Activated T-cell treated with anti-CD3 and anti-CD28 coated beads, Interleukin-2, amount 50 U/mL, for 72 hours (primary cell): ENCODE measurements at regions not wholly inside any gene's neighbourhood (a gene's known extent, or its start where the extent isn't known, plus 50 kb on each side); places are given as distances from the start of the nearest gene placed in this dataset.
"Not testable (repeated sequence)": the region's sequence is repeated elsewhere in the genome, so short reads cannot be mapped to it uniquely, and the experiment has no call there.

Source experiments
- ATAC-seq, 2 donors: fragments of 150-1000 bp; cut with Tn5 transposase; replicated peaks in 1 of 2; 2 replicates each; pipeline ENCODE4 v1.10.0; 2021; ENCODE audit warnings: moderate library complexity in 2 of 2, mild to moderate bottlenecking in 1 of 2
- DNase-seq, 2 donors: peaks; one replicate each; pipeline ENCODE4 v3.0.0; 2021 to 2022; ENCODE audit warnings: mixed read lengths in 1 of 2
- H3K27ac Mint-ChIP-seq: one replicate; pipeline ENCODE4 v1.8.0; 2022; ENCODE audit warnings: mild to moderate bottlenecking, moderate library complexity, mixed read lengths
- H3K27me3 Mint-ChIP-seq: one replicate; pipeline ENCODE4 v1.8.0; 2022; ENCODE audit warnings: low read depth, mixed read lengths
- H3K36me3 Mint-ChIP-seq, 2 donors: one replicate each; pipeline ENCODE4 v1.8.0; 2022; ENCODE audit warnings: mixed read lengths in 2 of 2, mild to moderate bottlenecking in 1 of 2; ENCODE audit not compliant: insufficient read depth in 2 of 2
- H3K4me1 Mint-ChIP-seq: one replicate; pipeline ENCODE4 v1.8.0; 2022; ENCODE audit warnings: low read depth, mixed read lengths
- H3K4me3 Mint-ChIP-seq, 2 donors: one replicate each; pipeline ENCODE4 v1.8.0; 2022; ENCODE audit warnings: mild to moderate bottlenecking in 2 of 2, mixed read lengths in 2 of 2, moderate library complexity in 2 of 2
- H3K9me3 Mint-ChIP-seq, 2 donors: one replicate each; pipeline ENCODE4 v1.8.0; 2022; ENCODE audit warnings: mixed read lengths in 2 of 2

DNA sequence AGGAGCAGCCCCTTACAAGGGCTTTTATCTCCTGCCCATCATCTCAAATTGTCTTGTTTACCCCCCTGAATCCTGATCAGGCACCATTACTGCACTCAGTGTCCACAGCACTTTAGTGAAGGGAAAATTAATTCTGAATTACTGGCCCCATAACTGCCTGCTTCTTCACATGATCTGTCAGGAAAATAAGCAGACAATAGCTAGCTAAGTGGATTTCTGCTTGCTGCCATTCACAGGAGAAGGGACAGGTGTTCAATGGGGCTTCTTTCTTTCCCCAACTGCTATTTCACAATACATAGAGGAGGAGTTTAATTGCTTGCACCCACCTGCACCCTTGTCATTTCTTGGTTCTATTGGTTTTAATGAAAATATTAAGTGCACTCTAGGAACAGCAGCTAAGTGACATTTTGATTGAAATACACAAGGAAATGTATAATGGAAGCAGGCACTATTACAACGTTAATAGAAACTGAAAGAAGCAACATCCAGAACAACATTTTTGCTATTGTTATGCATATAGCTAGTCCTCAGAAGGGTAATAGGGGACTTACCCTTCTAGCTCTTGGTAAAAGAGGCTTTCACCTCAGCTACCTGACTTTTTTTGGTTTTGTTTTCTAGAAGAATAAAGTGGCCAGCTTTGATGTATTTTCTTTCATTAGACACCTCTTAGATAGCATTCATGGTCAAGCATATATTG lies 599.3 kb upstream of the TLE4 start:
- H3K27me3 Mint-ChIP-seq = no peaks in the 10 kb centered on the region
- no peaks in the 10 kb centered on the region for H3K36me3 Mint-ChIP-seq
- no peak for DNase-seq
- ATAC-seq = no peak
- H3K9me3 Mint-ChIP-seq = peaks cover 0 to 3% of the 10 kb centered on the region in 2 donors
- no peak overlapping the region for H3K4me3 Mint-ChIP-seq
- no peaks in the 10 kb centered on the region for H3K4me1 Mint-ChIP-seq
- H3K27ac Mint-ChIP-seq = no peak overlapping the region

DNA sequence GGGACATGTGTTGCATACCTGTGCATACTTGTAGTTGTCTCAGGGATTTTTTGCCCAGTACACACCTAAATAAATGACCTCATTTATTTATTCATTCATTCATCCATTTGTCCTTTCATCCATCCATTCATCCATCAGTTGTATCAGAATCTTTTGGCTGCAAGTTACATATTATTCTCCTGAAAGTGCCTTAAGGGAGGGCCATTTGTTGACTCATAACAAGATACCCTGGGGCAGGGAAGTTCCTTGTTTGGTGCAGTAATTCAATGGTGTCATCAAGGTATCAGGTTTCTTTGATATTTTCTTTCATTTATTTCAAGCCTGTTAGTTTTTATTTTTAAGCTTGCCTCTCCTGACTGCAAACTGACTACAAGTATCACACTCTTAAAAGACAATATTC lies 597.9 kb upstream of the TLE4 start:
- H3K27me3 Mint-ChIP-seq = no peaks in the 10 kb centered on the region
- no peak overlapping the region for H3K4me3 Mint-ChIP-seq
- peaks cover 0 to 3% of the 10 kb centered on the region in 2 donors for H3K9me3 Mint-ChIP-seq
- DNase-seq (no peak), ATAC-seq (no peak)
- H3K4me1 Mint-ChIP-seq = no peaks in the 10 kb centered on the region
- no peak overlapping the region for H3K27ac Mint-ChIP-seq
- H3K36me3 Mint-ChIP-seq = no peaks in the 10 kb centered on the region

DNA sequence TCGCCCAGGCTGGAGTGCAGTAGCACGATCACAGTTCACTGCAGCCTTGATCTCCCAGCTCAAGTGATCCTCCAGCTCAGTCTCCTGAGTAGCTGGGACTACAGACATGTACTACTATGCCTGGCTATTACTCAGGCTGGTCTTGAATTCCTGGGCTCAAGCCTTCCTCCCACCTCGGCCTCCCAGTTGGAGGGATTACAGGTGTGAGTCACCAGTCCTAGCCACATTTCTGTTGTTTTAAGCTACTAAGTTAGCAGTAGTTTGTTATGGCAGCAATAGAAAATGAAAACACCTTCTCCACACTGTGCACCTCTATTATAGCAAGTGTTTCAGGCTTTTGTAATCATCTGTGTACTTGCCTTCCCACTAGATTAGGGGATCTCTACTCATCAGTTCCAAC lies 588.9 kb upstream of the TLE4 start:
- H3K27ac Mint-ChIP-seq = no peak overlapping the region
- ATAC-seq = no peak
- DNase-seq = no peak
- H3K4me3 Mint-ChIP-seq = no peak overlapping the region
- H3K36me3 Mint-ChIP-seq = no peaks in the 10 kb centered on the region
- H3K9me3 Mint-ChIP-seq = peaks cover 0 to 2% of the 10 kb centered on the region in 2 donors
- H3K27me3 Mint-ChIP-seq = no peaks in the 10 kb centered on the region
- no peaks in the 10 kb centered on the region for H3K4me1 Mint-ChIP-seq

DNA sequence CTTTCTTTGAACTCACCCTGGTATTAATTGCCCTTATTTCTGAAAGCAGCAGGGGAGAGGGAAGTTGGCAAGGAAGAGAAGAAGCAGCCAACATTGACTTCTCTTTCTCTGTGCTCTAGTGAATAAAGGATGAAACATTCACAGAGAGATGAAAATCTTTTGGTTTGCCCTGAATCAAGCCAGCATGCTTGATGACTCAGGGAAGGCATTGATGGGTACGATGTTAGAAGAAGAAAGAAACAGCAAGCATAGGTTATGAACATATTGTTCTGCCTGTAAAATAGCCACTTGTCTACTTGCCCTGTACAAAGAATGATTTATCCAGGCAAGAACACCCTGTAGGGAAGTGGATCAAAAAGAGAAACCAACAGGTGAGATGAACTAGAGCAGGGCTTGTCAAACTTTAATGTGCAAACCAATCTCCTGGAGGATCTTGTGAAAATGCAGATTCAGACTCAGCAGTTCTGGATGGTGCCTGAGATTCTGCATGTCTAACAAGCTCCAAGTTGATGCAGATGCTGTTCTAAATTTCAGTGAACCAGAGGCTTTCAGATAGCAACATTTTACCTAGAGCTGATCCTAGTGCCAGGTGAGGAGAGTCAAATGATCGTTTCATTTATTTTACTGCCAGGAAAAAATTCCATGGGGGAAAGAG lies 586.6 kb upstream of the TLE4 start:
- no peak overlapping the region for H3K4me3 Mint-ChIP-seq
- H3K4me1 Mint-ChIP-seq = no peaks in the 10 kb centered on the region
- no peak for ATAC-seq
- H3K27me3 Mint-ChIP-seq = no peaks in the 10 kb centered on the region
- H3K27ac Mint-ChIP-seq = no peak overlapping the region
- H3K36me3 Mint-ChIP-seq = no peaks in the 10 kb centered on the region
- DNase-seq = no peak
- no peaks in the 10 kb centered on the region for H3K9me3 Mint-ChIP-seq

DNA sequence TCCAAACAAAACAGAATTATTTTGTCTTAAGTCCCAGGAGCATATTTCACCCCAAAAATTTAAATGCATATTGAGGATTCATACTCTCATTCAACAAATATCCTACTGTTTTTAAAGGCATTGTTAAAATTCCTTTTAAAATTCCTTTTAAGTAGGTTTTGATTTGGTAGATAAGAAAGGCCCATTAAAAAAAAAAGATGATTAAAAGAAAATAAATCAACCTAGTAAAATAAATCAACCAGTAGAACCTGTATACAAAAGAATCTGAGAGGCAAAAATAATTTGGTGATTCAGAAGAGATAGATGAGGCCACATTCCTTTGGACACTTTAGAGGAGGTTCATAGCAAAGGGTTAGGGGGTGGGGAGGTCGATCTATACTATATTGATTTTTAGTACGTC lies 585.3 kb upstream of the TLE4 start:
- no peaks in the 10 kb centered on the region for H3K9me3 Mint-ChIP-seq
- no peaks in the 10 kb centered on the region for H3K36me3 Mint-ChIP-seq
- DNase-seq = no peak
- H3K4me3 Mint-ChIP-seq = no peak overlapping the region
- no peak for ATAC-seq
- no peaks in the 10 kb centered on the region for H3K27me3 Mint-ChIP-seq
- no peak overlapping the region for H3K27ac Mint-ChIP-seq
- H3K4me1 Mint-ChIP-seq = no peaks in the 10 kb centered on the region

DNA sequence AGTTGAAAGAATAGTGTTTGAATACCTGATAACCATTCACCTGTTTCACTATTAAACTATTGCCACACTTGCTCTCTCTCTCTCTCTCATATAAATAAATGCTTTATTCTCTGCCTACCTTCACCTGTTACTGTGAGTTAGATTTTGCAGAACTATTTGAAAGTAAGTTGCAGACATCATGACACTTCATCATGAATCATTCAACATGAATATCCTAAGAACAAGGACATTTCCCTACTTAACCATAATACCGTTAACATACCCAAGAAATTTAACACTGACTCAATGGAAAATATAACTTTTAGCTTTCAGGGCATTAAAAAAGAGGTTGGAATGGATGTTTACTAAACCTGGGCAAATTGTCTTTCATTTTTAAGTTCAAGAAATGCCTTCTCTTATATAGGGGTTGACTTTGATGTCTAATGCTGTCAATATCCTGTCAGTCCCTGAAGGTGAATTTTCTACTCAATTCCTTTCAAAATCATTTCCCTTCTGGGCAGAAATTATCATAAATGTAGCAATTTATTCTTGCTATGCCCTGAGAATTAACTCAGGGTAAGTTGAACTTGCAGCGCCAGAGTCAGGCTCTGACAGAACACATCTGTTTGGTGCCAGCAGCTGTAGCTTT lies 582.6 kb upstream of the TLE4 start:
- DNase-seq = no peak
- Mint-ChIP-seq H3K27me3 (no peaks in the 10 kb centered on the region), H3K4me3 (no peak overlapping the region), H3K36me3 (no peaks in the 10 kb centered on the region), H3K4me1 (no peaks in the 10 kb centered on the region), H3K27ac (no peak overlapping the region), H3K9me3 (no peaks in the 10 kb centered on the region)
- ATAC-seq = no peak

DNA sequence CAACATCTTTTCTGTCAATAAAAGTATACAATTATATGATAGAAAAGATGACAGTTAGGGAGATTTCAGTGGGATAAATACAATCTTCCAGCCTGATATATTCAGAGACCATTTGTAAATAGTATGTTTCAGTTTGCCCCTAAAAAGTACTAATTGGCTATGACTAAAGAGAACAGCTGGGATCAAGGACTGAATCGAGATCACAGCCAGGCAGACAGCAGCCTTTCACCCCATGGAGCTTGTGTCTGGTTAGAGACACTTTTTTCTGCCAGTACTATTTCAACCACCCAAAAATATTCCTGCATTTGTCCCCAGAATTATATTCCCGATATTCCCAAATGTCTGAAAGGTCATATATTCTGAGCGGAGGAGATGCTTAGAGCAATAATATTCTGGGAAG lies 577.3 kb upstream of the TLE4 start:
- Mint-ChIP-seq H3K27me3 (no peaks in the 10 kb centered on the region), H3K4me3 (no peak overlapping the region), H3K27ac (no peak overlapping the region)

DNA sequence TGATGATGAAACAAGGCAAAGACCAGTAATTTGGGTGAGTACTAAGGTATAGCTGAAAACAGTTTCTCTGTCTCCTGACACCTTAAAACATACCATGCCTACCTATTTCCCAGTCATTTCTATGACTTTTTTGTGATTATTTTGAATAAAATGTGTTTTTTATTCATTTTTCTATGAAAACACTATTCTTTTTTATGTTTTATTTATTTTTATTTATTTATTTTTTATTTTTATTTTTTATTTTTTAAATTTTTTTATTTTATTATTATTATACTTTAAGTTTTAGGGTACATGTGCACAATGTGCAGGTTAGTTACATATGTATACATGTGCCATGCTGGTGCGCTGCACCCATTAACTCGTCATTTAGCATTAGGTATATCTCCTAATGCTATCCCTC lies 576.8 kb upstream of the TLE4 start:
- not testable (repeated sequence) for ATAC-seq, H3K27ac Mint-ChIP-seq, H3K36me3 Mint-ChIP-seq, H3K27me3 Mint-ChIP-seq, H3K4me1 Mint-ChIP-seq, H3K9me3 Mint-ChIP-seq, H3K4me3 Mint-ChIP-seq, DNase-seq

More for the DNA sequence above, 577.3 kb upstream of the TLE4 start:
- ATAC-seq (no peak), DNase-seq (no peak)
- H3K36me3 Mint-ChIP-seq = no peaks in the 10 kb centered on the region
- peaks cover 0 to 2% of the 10 kb centered on the region in 2 donors for H3K9me3 Mint-ChIP-seq
- H3K4me1 Mint-ChIP-seq = no peaks in the 10 kb centered on the region

DNA sequence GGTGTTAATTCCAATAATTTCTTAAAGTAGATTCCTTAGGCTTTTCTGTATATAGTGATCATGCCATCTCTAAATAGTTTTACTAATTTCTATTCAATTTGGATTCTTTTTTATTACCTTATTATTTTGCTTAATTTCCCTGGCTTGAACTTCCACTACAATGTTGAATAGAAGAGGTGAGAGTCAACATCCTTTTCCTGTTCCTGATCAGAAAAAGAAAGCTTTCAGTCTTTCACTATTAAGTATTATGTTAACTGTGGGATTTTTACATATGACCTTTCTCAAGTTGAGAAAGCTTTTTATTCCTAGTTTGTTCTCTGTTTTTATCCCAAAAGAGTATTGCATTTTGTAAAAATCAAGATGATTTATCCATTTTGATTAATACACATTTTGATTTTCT lies 574.5 kb upstream of the TLE4 start:
- Mint-ChIP-seq H3K36me3 (no peaks in the 10 kb centered on the region), H3K4me1 (no peaks in the 10 kb centered on the region), H3K27ac (no peak overlapping the region), H3K9me3 (peaks cover 0 to 3% of the 10 kb centered on the region in 2 donors), H3K27me3 (no peaks in the 10 kb centered on the region), H3K4me3 (no peak overlapping the region)
- no peak for ATAC-seq
- no peak for DNase-seq

DNA sequence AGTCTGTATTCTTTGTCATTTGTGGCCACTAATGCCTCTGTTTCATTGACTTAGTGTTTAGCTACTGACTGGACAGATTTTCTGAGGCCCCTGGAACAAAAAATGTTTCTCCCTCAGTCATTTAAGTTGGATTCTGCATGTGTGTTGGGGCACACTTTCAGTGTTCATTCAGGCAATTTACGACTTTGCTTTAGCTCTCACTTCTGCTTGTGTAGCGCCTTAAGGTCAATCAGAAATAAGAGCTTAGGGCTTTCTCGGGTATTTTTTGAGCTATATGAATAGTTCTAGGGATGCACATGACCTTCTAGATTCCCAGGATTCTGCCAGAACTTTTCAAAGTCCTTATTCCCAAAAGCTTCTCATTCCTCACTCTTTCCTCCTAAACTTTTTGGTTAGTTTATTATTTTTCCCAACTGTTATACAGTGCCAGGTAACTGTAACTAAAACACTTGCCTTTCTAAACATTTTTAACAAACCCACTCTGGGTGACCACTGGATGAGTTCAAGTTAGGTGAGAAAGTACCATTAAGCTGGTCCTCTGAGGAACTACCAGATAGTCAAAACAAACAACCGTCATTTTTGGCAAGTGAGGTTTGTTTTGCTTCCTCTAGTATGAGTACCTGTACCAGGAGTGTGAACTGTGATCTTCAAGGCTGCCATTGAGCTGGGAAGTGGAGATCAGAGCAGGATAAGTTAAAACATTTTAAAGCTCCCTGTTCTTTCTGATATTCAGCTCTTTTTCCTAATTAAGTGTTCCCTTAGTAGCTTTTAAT lies 571.3 kb upstream of the TLE4 start:
- Mint-ChIP-seq H3K9me3 (peaks cover 0 to 3% of the 10 kb centered on the region in 2 donors), H3K27me3 (no peaks in the 10 kb centered on the region), H3K27ac (no peak overlapping the region), H3K36me3 (no peaks in the 10 kb centered on the region), H3K4me3 (no peak overlapping the region), H3K4me1 (no peaks in the 10 kb centered on the region)
- no peak for ATAC-seq
- DNase-seq = no peak

DNA sequence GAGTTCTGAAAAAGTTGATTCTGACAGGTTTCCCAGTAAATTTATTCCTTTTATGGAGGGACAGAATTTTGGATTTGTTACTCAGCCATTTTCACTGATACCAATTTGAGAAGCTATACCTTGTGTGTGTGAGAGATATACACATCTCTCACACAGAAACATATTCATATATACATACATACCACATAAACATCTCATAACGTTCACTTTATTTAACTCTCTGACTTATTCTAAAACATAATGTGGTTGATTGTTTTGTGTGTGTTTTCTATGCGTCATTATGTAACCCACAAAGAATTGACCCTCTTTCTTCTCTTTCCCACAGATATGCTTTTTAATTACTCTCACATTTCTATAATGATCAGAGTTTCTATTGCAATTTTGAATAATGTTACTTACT lies 570.8 kb upstream of the TLE4 start:
- H3K4me1 Mint-ChIP-seq = no peaks in the 10 kb centered on the region
- no peak overlapping the region for H3K4me3 Mint-ChIP-seq
- H3K9me3 Mint-ChIP-seq = peaks cover 0 to 3% of the 10 kb centered on the region in 2 donors
- ATAC-seq (no peak), DNase-seq (no peak)
- H3K36me3 Mint-ChIP-seq = no peaks in the 10 kb centered on the region
- H3K27me3 Mint-ChIP-seq = no peaks in the 10 kb centered on the region
- H3K27ac Mint-ChIP-seq = no peak overlapping the region

DNA sequence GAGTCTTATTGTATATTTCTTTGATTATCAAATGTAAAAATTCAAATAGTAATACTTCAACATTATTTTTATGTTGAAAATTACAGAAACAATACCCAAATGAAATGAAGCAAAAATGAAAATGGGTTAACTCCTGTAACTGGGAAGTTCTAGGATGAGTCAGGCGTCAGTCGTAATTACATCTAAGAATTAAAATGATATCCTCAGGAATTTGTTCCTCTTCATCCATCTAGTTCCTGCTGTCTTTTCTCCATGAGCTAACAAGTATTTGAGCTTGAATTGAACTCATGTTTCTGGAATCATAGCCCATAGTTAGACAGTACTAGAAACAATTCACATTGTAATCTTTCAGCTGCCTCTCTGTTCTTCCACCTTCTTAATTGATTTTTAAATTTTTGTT lies 568.3 kb upstream of the TLE4 start:
- Mint-ChIP-seq H3K27me3 (no peaks in the 10 kb centered on the region), H3K36me3 (no peaks in the 10 kb centered on the region), H3K4me3 (no peak overlapping the region), H3K4me1 (no peaks in the 10 kb centered on the region), H3K9me3 (peaks cover 0 to 4% of the 10 kb centered on the region in 2 donors), H3K27ac (no peak overlapping the region)
- DNase-seq (no peak), ATAC-seq (no peak)

DNA sequence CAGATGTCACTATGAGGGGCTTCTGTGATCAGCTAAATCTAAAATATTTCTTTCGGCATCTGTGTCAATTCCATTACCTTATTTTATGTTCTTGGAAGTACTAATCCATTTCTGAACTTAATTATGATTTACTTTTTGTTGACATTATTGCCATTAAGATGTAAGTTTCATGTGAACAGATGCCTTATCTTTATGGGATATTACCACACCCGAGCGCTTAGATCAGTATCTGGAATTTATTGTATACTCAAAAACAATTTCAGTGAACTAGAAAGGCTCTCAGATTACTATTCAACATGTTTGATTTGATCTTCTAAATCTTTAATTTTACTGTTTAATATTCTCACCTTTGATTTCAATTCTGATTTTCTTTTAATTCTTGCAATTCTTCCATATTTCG lies 567.7 kb upstream of the TLE4 start:
- Mint-ChIP-seq H3K27ac (no peak overlapping the region), H3K36me3 (no peaks in the 10 kb centered on the region), H3K9me3 (peaks cover 0 to 4% of the 10 kb centered on the region in 2 donors), H3K27me3 (no peaks in the 10 kb centered on the region), H3K4me3 (no peak overlapping the region), H3K4me1 (no peaks in the 10 kb centered on the region)
- ATAC-seq = no peak
- no peak for DNase-seq
